ENCODE measurements at regions not wholly inside any gene's neighbourhood (a gene's known extent, or its start where the extent isn't known, plus 50 kb on each side); places are given as distances from the start of the nearest gene placed in this dataset.

DNA sequence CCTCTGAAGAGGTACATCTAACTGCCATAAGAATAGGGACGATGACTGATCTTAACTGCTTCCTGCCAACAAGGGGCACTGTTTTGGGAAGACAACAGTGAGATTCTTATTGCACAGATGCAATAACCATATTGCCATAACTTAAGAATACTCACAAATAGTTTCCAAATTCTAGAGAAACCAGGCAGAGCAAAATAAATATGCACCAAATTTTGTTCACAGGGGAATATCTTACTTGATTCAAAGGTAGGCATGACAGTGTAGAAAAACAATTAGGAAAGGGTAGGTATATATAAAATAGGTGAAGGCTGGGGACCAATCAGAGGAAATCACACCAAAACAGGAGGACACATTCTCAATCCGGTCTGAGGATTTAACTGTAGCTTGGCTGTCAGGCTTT, 49.9 kb upstream of the CST7 start:
- Mint-ChIP-seq H3K27me3 (ENCODE audit: low read depth) (no peaks in the 10 kb centered on the region), H3K27ac (no peak overlapping the region), H3K9me3 (peaks cover 20% of the 10 kb centered on the region), H3K4me3 (no peak overlapping the region), H3K4me1 (ENCODE audit: low read depth) (no peaks in the 10 kb centered on the region), H3K36me3 (ENCODE audit: low read depth) (no peaks in the 10 kb centered on the region)
- DNase-seq (ENCODE audit: low spot score) = no peak
